GM18867 (cell line): ENCODE measurements at regions not wholly inside any gene's neighbourhood (a gene's known extent, or its start where the extent isn't known, plus 50 kb on each side); places are given as distances from the start of the nearest gene placed in this dataset.
"Not testable (repeated sequence)": the region's sequence is repeated elsewhere in the genome, so short reads cannot be mapped to it uniquely, and the experiment has no call there.

ENCODE experiments used
- ATAC-seq: cut with Tn5 transposase; IDR thresholded peaks from one replicate; pipeline ENCODE4 v1.9.1; 2021; ENCODE audit warnings: mild to moderate bottlenecking, moderate library complexity; ENCODE audit not compliant: unreplicated experiment

DNA sequence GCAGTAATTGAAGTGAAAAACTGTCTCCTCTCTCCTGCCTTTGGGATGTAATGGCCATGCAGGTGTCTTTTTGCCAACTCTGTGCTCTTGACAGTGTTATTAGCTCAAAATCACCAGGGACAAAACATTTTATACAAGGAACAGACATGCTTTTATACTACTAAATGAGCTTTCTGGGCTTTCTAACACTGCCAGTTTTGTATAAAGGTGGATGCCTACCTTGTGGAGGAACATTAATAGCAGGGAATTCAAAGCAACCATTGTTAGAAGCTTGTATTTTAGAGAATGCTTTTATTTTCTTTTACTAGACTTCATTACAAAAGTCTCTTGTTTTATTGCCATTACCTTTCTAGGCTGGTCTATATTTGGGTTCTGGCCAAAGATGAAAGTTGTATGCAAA lies 54.7 kb upstream of the ARSJ start:
- no peak for ATAC-seq

DNA sequence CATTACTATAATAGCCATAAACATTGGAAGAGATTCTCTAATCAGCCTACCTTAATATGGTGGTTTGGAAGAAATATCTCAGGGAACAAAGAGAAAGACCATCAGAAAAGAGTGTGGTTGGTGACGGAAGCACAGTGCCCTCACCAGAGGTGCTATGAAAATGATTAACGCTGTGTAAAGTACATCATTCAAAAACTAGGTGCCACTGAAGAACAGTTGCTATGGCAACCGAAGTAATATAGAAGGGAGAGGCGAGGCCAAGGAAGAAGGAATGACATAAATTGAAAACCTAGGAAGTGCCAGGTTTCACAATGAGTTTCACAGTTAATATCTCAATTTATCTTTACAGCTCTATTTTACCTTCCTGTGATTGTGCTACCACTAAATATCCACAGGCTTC lies 57.0 kb upstream of the ARSJ start:
- no peak for ATAC-seq

DNA sequence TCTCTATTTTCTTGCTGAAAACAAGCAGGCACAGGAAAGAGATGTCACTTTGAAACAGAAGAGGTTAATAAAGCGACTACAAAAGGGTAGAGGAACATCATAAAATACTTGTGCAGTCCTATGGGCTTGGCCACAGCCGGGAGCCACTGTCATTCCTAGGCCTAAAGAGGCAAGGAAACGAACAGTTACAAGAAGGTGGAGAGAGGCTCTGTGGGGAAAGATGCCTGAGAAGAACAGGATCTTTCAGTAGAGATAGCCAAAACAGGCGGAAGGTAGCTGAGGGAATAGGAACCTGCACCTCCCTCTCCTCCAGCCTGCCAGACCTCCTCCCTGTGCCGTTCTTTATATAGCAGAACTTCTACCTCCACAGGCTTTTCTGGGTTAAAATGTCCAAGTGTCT lies 57.4 kb upstream of the ARSJ start:
- no peak for ATAC-seq

DNA sequence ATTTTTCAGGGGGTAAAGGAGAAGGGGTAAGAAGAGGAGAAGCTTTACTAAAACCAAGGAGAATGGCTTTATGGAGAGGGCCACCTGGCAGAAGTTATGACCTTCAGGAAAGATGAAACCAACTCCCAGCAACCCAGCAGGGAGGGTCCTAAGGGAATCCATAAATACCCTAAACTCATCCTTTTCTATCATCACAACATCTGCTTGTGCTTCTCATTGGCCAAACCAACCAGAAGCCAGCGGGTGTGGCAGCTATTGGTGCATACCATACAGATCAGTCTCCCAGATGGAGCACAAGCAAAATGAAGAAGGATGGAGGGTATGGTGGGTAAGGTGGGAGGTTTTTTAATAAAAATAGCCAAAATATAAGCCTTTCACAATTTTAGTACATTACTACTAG lies 58.5 kb upstream of the ARSJ start:
- ATAC-seq, result no peak

DNA sequence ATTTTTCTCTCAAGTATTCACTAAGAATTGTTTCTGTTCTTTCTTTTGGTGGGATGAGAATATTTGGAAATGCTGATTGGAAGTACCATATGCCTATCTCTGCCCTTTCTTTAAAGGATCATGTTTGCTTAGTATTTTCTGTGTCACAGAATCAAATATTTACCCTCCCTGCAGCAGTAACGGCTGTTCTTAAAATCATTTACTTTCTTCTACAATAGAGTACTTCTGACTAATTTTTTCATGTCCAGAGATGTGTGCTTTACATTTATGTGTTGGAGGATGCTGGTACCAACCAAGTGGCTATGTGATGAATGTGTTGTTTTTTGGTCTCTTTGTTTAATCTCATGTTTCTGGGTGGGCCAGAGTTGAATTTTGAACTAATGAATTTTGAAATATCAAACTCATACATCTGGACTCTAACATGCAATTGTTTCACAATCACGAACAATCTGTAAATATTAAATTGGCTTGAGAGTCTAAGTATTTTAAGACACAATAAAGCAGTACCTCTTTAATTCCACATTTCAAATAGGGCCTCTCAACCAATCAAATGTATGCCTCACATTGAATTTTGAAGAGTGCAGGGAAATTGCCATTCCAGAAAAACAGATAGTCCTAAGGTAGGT lies 59.4 kb upstream of the ARSJ start:
- no peak for ATAC-seq

DNA sequence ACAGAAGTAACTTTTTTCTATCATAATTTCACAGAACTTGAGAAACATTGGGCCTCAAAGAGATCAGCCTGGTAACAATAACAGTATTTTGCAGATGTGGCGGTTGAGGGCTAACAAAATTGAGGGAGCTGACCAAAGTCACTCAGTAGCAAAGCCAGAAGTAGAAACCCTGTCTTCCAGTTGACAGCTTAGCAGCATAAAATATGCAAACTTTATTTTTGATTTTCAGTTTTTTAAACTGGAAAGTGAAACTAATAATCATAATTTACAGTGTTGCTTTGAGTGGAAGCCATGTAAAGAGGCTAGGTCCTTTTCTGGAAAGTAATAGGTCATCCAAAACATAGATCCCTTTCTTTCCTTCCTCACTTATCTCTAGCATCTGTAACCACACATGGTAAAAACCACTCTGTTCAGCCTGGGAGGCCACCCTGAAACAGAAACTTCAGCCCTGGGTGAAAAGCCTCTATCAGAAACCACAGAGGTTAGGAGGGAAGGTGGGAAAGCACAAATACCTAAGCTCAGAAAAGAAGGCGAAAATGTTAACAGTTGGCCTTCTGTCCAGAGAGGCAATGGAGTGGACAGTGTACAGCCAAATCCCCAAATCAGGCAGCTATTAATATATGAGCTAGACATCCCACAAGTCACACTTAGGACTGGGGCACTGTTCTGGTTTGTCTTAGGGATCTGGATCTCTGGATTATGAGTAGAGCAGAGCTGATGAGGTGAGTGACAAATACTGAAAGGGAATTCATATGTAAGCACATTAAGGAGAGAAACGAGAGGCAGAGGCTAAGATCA lies 61.1 kb upstream of the ARSJ start:
- ATAC-seq, result peak; percentile 86

DNA sequence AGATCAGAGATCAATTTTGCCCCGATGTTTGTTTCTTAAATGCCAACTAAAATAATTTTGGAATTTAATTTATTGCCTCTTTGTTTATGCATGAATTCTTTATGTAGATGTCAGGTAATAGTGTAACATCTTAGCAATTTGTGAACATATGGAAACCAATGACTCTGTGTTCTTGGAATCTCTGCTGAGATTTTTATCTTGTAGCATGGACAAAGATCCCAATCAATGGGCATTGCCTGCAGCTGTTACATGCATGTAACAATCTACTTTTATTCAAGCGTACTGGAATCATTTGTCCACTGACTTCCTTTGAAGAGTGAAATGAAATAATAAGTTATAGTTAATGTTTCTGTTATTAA lies 61.6 kb upstream of the ARSJ start:
- no peak for ATAC-seq

DNA sequence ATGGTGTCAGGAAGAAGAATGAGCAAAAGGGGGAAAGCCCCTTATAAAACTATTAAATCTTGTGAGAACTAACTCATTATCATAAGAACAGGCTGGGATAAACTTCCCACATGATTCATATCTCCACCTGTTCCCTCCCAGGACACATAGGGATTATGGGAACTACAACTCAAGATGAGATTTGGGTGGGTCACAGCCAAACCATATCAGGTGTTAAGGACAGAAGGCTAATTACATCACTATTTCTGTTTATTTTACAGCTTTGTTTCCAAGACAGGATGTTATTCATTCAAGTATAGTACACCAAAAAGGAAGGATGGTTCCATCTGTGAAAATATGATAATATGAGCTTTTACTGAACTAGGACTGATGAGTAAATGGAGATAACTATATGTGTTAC lies 63.7 kb upstream of the ARSJ start:
- ATAC-seq, result no peak

DNA sequence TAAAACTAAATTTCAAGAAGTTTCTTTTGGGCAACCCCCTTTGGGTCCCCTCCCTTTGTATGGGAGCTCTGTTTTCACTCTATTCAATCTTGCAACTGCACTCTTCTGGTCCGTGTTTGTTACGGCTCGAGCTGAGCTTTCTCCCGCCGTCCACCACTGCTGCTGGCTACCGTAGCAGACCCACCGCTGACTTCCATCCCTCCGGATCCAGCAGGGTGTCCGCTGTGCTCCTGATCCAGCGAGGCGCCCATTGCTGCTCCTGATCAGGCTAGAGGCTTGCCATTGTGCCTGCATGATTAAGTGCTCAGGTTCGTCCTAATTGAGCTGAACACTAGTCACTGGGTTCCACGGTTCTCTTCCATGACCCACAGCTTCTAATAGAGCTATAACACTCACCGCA lies 64.9 kb upstream of the ARSJ start:
- ATAC-seq, result not testable (repeated sequence)

DNA sequence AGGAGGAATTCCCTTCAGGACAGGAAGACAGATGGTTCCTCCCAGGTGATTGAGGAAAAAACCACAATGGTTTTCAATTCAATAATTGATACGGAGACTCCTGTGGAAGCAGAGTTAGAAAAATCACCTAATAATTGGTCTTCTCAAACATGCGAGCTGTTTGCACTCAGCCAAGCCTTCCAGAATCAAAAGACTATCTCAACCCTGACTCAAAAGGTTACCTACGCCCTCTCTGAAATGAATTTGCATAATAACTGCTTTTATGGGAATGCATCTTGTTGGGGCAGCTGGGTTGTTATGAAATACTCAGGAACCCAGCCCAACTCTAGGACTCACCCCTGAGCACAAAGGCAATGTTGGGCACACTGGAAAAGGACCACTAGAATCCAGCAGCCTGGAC lies 66.9 kb upstream of the ARSJ start:
- ATAC-seq, result no peak

DNA sequence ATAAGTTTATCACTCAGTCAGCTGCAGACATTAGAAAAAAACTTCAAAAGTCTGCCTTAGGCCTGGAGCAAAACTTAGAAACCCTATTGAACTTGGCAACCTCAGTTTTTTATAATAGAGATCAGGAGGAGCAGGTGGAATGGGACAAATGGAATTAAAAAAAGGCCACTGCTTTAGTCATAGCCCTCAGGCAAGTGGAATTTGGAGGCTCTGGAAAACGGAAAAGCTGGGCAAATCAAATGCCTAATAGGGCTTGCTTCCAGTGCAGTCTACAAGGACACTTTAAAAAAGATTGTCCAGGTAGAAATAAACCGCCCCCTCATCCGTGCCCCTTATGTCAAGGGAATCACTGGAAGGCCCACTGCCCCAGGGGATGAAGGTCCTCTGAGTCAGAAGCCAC lies 68.7 kb upstream of the ARSJ start:
- ATAC-seq, result not testable (repeated sequence)

DNA sequence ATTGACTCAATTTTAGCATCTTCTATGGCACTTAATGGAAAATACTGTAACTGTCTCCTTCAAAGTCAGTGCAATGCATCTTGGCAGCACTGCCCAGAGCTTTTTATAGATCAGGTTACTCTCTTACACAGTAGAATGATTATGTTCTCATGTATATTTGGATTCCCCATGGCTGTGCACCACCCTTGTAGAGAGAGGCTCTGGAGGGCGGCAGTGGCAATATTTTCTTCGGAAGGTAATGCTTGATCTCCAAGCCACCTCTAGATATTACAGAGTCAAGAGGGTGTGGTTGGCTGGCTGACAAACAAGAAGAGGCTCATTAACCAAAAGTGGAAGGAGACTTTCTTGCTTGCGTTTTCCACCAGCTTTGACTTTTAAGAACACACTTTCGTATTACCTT lies 72.8 kb upstream of the ARSJ start:
- ATAC-seq, result no peak

DNA sequence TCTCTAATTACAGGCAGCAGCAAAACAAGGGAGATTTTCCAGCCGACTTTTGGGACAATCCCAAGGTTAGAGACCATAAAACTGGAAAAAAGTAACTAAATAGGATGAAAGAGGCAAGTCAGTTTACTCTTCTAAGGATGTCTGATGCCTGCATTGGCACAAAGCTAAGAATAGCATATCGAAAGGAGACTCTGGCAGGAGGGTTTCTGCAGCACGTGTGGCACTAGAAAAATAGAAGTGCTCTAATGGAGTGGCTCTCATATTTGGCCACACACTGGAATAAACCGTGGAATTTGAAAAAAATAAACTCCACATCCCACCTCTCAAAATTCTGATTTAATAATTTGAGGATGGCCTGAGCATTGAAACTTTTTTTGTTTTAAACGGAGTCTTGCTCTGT lies 77.2 kb upstream of the ARSJ start:
- no peak for ATAC-seq

DNA sequence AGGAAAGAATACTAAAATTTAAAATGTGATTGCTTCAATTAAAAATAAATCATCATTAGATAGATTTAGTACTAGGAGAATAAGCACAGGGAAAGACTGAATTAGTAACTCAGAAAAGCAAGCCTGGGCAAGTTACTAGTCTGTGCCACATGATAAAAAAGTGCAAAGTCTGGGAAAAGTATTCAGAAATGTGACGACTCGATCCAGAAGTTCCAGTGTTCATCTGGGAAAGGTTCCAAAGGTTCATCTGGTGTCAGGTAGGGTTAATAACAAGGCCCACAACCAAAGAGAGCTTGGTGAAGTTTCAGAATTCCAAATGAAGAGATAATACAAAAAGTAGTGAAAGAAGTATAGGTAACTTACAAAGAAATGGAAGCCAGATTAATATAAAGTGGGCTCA lies 78.3 kb upstream of the ARSJ start:
- ATAC-seq, result no peak

DNA sequence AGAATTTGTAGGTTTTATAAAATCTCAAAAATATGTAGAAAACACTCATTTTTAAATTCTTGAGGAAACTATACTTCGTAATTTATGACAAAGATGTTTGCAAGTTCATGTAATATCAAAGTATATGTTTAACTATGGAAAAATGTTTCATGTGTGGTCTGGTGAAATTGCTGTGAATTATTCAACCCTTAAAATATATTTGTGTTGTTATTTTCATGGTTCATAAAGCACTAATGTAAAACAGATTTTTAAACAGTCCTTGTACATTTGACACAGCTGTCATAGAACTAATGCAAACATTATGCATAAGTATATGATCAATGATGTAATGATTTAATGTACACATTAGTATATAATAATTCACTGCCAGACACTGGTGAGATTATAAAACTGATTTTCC lies 83.1 kb upstream of the ARSJ start:
- no peak for ATAC-seq

DNA sequence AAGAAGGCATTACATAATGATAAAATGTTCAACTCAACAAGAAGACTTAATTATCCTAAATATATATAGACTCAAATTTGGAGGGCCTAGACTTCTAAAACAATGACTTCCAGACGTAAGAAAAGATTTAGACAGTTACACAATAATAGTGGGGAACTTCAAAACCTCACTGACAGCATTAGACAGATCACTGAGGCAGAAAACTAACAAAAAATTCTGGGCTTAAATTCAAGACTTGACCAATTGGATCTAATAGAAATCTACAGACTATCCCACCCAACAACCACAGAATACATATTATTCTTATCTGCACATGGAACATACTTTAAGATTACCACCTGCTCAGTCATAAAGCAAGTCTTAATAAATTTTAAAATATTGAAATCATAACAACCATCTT lies 93.3 kb upstream of the ARSJ start:
- no peak for ATAC-seq

DNA sequence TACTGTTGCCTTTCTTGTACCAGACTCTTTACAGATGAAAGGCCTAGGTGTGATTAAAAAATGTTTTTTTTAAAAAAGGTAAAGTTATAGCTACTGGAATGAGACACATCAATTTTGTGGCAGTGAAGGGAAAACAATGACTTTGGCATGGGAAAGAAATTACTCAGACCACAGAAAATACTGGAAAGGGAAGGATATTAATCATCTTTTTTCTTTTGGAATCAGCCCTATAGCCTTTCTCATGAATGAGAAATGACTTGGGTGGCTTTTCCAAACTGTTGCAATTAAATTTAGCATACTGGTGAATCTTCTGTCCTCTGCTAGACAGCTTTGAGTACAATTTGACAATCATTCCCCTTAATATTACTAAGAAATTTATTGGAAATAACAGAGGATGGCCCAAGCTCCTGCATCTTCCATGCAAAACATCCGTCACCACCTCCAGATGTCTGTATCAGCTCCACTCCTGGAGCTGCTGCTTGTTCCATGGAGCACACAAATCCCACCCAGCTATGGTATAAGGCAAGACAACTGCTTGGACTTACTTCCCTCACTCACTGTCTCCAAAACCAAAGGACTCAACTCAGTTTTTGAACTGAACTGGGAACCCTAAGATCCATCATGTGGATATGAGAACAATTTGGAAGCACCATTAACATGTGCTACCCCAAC lies 97.6 kb upstream of the ARSJ start:
- ATAC-seq, result no peak

DNA sequence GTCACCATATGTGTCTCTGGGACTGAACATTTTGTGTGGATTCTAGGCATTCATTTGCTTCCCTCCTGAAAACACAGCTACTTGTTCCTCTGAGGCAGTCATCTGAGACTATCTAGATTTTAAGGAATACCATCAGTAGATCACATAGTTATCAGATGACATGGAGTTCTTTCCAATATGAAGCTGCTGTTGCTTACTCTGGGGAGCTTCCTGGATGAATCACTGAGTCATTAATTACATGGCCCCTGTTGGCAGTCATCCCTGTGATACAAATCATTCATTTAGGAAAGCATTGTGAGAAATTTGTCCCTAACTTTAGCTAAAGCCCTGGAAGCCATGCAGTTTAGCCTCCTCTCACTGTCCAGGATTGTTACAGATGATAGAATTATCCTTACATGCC lies 98.2 kb upstream of the ARSJ start:
- no peak for ATAC-seq

DNA sequence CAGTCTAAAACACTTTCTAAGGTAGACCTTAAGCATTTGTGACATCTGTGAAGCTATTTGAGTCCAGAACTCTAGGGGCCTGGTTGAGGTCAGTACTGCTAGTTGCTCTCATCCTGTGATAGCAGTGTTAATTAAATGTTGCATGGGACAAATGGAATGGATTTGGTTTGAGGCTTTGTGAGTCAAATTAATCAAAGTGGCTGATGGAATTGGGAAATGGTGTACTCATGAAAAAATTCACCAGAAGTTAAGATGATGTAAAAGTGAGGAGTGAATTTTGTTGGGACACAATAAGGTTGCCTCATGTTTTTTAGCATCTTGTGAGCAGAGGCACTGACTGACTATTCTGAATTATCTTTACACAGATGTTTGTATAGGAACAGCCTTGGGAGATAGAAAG lies 99.2 kb upstream of the ARSJ start:
- ATAC-seq, result no peak

DNA sequence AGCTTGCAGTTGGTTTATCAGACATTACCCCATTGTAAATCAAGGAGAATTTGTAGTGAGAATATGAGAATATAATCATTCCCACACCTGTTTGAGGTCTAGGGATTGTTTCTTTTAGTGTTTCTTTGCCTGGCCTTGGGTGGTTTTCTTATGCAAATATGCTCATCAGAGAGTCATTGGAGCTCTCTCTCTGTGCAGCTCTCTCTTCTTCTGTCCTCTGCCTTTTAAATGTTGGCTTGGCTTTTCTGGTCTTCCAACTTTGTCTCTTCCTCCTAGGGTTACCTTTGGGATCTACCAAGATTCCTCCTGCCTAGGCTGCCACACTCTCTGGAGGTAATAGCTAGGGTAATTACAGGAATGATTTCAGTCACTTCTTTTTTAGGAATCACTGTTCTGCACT lies 102.3 kb upstream of the ARSJ start:
- no peak for ATAC-seq

DNA sequence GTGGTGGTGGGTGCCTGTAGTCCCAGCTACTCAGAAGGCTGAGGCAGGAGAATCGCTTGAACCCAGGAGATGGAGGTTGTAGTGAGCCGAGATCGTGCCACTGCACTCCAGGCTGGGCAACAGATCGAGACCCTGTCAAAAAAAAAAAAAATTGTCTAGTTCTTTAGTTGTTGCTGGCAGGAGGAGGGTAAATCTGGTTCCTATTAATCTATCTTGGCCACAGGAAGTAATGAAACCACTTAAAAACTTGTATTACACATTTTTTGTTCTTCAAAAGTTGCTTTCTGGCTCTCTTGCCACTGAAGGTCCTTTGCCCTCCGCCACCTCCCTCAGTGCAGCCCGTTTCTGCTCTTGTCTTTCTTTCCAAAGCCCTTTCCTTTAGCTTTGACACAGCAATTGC lies 102.9 kb upstream of the ARSJ start:
- ATAC-seq, result no peak

DNA sequence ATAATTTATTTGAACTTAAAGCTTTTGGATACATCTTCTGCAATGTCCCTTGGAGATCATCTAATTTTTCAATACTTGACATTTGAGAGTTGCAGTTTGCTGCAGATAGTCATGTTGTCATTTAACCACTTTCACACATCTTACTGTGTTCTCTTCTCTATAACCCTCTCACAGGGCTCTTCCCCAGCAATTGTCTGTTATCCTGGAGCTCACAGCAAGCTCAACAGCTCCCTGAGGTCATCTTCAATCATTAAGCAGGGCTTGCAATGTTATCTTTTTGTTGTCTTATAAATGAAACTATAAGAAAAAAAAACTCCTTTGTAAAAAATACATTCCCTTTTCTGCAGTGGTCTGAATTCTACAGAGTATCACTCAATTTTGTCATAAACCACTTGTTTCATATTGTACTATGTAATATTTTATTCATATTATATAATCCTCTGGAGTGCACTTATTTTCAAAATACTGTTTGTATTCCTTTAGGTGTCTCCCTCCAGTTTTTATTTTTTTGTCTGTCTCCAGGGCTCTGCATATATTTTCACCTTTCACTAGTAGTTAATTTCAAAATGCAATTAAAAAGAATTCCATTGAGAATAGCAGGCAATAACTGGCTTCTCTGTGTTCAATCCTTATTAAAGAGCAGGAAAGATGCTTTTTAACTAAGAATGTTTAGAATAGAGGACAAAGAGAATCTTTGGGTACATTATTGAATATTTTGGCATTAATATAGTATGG lies 106.3 kb upstream of the ARSJ start:
- ATAC-seq, result no peak
